ENCODE measurements at regions not wholly inside any gene's neighbourhood (a gene's known extent, or its start where the extent isn't known, plus 50 kb on each side); places are given as distances from the start of the nearest gene placed in this dataset.

DNA sequence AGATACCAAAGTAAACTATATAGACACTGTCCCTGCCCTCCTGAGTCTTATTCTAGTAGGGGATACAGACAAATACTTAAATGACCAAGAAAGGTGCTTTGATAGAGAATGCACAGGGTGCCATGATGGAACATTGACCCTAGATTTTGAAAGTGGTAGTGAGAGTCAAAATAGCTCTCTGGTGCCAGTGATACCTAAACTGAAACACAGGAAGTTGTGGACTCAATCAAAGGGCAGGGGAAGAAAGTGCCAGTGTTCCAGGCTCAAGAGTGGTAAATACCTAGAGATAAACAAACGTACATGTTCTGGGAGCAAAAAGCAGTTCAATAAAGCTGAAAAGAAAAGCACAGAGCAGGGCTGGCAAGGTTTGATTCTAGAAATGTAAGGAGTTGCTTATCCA, 267.6 kb downstream of the ISL1 start:
- TF ChIP-seq, protein P1, sequence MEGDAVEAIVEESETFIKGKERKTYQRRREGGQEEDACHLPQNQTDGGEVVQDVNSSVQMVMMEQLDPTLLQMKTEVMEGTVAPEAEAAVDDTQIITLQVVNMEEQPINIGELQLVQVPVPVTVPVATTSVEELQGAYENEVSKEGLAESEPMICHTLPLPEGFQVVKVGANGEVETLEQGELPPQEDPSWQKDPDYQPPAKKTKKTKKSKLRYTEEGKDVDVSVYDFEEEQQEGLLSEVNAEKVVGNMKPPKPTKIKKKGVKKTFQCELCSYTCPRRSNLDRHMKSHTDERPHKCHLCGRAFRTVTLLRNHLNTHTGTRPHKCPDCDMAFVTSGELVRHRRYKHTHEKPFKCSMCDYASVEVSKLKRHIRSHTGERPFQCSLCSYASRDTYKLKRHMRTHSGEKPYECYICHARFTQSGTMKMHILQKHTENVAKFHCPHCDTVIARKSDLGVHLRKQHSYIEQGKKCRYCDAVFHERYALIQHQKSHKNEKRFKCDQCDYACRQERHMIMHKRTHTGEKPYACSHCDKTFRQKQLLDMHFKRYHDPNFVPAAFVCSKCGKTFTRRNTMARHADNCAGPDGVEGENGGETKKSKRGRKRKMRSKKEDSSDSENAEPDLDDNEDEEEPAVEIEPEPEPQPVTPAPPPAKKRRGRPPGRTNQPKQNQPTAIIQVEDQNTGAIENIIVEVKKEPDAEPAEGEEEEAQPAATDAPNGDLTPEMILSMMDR (conservative IDR thresholded peaks at IDR 0.05; ENCODE audit: low read length): no peak
- no peak for TF ChIP-seq EZH2phosphoT487 (IDR thresholded peaks at IDR 0.05; ENCODE audit: borderline replicate concordance)

Data from Loucy (cell line).